GM18499 (cell line): ENCODE measurements at regions not wholly inside any gene's neighbourhood (a gene's known extent, or its start where the extent isn't known, plus 50 kb on each side); places are given as distances from the start of the nearest gene placed in this dataset.
"Not testable (repeated sequence)": the region's sequence is repeated elsewhere in the genome, so short reads cannot be mapped to it uniquely, and the experiment has no call there.

Experiments used
- ATAC-seq: cut with Tn5 transposase; IDR thresholded peaks from one replicate; pipeline ENCODE4 v1.9.1; 2021; ENCODE audit warnings: moderate number of reproducible peaks; ENCODE audit not compliant: insufficient read depth, unreplicated experiment

DNA sequence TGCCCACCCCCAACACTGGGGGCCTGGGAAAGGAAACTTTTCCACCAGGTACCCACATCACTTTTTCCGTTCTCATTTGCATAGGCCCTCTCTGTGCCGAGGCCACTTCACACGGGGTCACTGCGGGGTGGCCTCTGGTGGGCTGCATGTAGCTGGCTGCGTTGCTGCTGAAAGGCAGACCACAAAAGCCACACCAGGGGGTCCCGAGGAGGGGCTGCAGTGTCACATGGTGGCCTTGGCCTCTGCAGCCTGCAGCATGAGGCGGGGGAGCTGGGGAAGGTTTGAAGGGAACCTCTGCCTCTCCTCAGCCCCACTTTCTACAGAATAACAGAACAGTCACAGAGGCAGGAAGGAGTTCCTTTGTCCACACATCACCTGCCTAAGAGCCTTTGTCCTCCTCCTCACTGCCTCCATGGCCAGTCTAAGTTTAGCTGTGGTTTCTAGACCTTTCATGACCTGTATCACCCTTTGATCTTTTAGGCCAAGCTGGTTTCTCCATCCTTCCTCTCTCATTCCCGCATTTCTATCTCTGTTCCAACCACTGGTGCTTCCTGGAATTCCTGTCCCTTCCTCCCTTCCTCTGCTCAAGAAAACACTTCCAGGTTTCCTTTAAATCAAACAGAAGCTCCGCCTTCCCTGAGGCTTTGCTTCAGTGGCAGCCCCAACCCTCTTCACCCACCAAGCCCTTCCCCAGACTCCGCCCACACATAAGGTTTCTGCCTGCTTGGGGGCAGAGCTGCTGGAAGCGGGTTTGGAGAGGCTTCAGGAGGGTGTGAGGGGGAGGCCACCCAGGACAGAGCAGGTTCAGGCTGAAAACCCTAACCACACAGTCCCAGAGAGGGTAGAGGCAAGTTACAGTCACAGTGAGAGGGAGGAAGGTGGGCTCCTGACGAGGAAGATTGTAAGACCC is 150.7 kb upstream of the TLE3 start:
- no peak for ATAC-seq

DNA sequence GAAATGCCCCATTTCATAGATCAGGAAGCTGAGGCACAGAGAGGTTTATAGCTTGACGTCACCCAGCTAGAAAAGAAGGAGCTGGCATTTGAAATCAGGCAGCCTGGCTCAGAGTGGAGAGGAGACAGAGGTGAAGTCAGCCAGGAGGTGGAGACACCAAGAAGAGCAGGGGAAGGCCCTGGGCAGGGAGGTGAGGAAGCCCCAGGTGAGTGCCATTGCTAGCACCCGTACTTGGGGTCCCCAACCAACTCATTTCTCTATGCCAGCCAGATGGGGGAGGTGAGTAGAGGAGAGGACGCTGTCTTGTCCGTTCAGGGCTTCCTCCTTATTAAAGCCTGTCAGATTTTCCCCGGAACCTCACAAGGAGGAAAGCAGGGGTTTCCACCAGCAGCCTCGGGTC is 149.6 kb upstream of the TLE3 start:
- ATAC-seq = no peak

DNA sequence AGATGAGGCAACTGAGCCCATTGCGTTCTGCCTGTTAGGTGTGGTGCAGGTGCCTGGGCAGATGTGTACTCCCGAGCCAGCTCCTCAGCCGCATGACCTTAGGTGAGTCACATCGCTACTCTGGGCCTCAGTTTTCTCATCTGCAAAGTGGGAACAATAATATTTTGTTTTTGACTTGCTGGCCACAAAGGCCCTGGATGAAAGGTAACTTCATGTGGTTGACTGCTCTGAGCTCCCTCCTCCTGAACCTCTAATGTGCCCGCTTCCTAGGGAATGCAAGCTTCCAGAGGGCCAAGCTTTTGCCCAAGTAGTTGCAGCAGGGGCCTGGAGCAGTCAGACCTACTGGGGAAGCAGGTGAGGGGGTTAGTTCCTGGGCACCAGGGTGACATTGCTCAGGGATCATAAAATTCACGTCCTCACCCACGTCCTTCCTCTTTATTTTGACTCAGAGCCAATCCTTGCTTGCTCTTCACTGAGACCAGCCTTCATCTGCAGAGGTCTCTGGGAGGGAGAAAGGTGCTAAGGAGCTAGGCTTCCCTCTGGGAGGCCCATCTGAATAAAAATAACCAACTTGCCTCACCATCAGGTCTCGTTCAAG is 149.0 kb upstream of the TLE3 start:
- no peak for ATAC-seq

- no peak for ATAC-seq
These were observed 148.4 kb upstream of the TLE3 start for GRCh38 chr15:70245932-70246622.

- no peak for ATAC-seq
These were observed 147.3 kb upstream of the TLE3 start for GRCh38 chr15:70244978-70245542.

DNA sequence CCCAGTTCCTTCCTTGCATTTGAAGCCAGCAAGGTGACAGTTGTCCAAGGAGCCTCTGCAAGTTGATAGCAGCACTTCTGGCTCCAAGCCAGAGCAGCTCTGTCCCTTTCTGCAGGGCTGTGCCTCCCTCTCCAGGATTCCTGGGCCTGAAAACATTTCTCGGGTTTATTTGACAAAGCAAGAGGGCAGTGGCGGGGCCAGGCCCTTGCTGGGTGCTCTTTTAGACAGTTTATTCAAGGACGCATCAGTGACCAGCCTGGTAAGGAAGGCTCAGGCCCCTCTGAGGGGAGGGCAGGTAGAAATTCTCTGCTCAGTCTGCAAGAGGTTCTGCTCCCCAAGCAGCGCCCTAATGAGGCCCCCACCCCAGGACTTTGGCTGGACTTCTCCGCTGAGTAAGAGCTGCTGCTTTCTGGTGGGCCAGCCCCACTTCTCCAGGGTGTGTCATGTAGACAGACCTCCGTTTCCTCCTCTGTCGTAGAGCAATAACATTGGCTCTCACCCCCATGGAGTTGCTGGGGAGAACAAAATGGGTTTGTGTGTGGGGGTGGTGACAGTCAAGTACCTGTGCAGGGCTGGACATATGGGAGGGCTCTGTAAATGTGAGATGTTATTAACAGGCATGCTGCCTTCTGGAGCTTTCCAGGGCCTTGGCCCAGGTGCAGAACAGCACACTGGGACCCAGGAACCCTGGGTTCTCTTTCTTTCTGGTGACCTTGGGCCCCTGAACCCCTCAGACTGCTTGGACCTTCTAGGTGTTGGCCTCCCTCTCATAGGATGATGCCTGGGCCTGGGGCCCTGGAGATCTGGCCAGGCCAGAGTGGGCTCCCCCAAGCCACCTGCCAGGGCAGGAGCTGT is 146.2 kb upstream of the TLE3 start:
- ATAC-seq = no peak

- ATAC-seq = no peak
These were observed 145.4 kb upstream of the TLE3 start for GRCh38 chr15:70242951-70243685.

- ATAC-seq = no peak
These were observed 144.0 kb upstream of the TLE3 start for GRCh38 chr15:70241561-70242320.

DNA sequence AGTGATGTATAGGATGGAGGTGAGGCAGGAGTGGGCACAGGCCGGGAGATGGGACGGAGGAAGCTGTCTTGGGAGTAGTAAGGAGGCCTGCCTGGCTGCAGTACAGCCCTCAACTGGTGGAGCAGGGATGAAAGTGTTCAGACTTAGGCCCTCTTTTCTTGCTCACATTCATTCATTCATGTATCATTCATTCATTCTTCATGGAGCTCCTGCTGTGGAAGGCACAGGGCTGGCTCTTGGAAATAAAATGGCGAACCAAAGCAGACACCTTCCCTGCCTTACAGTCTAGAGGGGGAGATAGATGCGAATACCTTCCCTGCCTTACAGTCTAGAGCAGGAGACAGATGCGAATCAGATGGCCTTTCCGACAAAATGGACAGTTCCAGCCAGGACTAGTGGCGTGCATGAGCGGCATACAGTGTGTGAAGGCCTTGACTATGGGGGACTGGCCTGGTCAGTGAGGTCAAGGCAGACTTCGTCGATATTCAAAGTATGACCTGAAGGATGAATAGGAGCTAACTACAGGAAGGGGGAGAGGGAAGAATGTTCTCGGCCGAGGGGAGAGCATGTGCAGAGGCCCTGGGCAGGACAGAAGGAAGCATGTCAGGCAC is 143.2 kb upstream of the TLE3 start:
- ATAC-seq = no peak

DNA sequence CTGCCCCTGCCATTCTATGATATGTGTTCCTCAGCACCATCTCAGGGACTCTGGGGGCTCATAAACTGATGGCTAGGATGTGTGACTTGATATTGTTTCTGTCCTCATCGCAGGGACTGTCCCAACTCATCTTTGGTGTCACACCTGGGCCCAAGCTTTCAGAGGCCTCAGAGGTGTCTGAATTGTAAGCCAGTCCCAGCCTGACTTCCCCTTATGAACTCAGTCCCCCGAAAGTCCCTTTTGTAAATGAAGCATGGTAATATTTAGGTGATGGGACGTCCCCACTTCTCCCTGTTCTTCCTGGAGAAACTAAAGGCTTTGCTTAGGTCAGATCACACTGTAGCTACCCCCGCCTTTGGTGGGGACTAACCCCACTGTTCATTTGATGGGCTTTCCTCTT is 142.4 kb upstream of the TLE3 start:
- ATAC-seq = peak; percentile 69

DNA sequence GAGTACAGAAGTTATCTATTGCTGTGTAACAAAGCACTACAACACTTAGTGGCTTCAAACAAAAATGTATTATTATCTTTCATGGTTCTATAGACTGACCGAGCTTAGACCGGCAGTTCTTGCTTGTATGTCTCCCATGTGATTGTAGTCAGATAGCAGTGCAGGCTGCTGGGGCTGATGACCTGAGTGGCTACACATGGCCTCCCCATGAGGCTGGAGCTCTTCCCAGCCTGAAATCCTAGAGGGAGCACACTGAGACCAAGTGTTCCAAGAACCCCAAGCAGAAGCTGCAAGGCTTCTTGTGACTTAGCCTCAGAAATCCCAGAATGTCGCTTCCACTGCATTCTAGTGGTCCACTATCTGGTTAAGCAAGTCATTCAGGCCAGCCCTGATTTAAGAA is 141.2 kb upstream of the TLE3 start:
- no peak for ATAC-seq

- no peak for ATAC-seq
These were observed 139.9 kb upstream of the TLE3 start for GRCh38 chr15:70237626-70238025.

- ATAC-seq = no peak
These were observed 138.8 kb upstream of the TLE3 start for GRCh38 chr15:70236341-70237086.

DNA sequence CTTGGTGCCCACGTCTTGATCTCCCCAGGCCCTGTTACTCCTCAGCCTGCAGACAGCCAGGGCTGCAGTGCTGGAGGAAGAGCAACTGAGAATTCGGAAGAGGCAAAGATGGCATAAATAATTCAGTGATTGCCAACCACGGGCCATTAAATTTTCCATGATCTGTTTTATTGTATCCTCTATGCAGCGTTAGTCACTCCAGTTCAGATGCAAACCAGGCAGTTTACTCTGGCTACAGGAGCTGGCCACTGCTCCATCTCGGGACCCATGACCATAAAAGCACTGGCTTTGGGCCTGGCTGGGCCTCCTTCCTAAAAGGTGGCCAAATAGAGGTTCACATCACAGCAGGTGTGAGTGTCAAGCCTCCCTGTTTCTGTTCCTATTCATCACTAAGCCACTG is 137.6 kb upstream of the TLE3 start:
- ATAC-seq = no peak

DNA sequence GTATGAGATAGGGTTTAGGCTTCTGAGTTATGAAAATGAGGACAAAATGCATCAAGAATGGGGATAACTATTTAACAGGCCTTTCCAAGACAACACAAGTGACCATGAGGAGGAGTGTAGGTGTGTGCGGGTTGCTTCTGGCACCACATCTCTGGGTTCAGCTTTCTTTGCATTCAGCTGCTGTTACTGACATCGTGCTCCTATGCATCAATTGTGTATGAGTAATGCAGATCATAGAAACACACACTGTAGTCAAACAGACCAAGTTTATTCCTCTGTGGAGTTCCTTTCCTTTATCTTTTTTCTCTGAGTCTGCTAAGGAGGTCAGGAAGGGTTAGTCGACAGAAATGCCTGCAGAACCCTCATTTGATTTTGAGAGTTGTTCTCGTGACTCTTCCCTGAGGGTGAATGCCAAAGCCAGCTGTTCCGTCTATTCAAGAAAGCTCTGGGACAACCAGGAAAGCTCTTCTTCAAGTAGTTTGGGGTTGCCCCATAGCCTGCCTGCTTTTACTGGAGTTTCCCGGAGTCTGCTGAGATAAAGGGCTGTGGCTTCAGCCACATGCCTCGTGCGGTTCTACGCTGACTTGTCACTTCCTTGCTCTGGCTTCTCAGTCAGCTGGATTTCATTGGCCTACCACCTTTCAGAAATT is 136.7 kb upstream of the TLE3 start:
- no peak for ATAC-seq

DNA sequence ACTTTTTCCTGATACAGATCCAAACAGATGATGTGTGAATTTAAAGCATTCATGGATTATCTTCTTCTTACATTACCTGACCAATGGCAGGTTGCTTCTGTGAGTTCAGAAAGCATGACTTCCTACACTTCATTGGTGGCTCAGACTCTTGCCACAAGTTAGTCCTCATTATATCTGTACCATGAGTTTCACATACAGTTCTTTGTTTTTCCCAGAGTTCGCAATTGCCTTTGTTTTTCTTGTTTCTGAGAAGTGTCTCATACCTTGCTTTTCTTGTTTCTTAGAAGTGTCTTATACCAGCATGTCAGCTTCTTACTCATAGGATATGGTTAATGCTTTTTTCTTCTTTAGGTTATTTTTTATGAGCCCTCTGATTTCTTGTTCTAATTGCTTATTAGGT is 133.8 kb upstream of the TLE3 start:
- ATAC-seq = no peak

- ATAC-seq = not testable (repeated sequence)
These were observed 130.2 kb upstream of the TLE3 start for GRCh38 chr15:70227918-70228317.
